Ascending aorta (tissue), 2 donors: ENCODE measurements at regions not wholly inside any gene's neighbourhood (a gene's known extent, or its start where the extent isn't known, plus 50 kb on each side); places are given as distances from the start of the nearest gene placed in this dataset.
"Not testable (repeated sequence)": the region's sequence is repeated elsewhere in the genome, so short reads cannot be mapped to it uniquely, and the experiment has no call there.

ENCODE experiments used
- DNase-seq, 2 donors: peaks; one replicate each; pipeline ENCODE4 v3.0.0-alpha.2; 2019; ENCODE audit warnings: low spot score in 2 of 2
- H3K27ac ChIP-seq, 2 donors: fragments of 200-600 bp; sonication (generic); one replicate each; pipeline ENCODE4 v1.5.1; 2016 to 2017; ENCODE audit warnings: mild to moderate bottlenecking in 1 of 2
- H3K27me3 ChIP-seq: fragments of 200-600 bp; sonication (generic); one replicate; pipeline ENCODE4 v1.5.1; 2017
- H3K36me3 ChIP-seq, 2 donors: fragments of 200-600 bp; sonication (generic); one replicate each; pipeline ENCODE4 v1.5.1; 2016
- H3K4me1 ChIP-seq, 2 donors: fragments of 200-600 bp; sonication (generic); one replicate each; pipeline ENCODE4 v1.5.1; 2016 to 2017; ENCODE audit warnings: mild to moderate bottlenecking in 1 of 2
- H3K4me3 ChIP-seq, 2 donors: fragments of 200-600 bp; sonication (generic); one replicate each; pipeline ENCODE4 v1.5.1; 2016 to 2017; ENCODE audit warnings: mild to moderate bottlenecking in 1 of 2
- H3K9me3 ChIP-seq, 2 donors: fragments of 200-600 bp; sonication (generic); one replicate each; pipeline ENCODE4 v1.5.1; 2016
- CTCF ChIP-seq, 3 experiments: fragments of 200-600 bp in 2 of 3; fragments of 450-650 bp in 1 of 3; sonication (generic) in 2 of 3; IDR thresholded peaks; one replicate each; pipeline ENCODE4 v1.5.1; 2016 to 2019; ENCODE audit warnings: antibody characterized with exemption in 3 of 3, mild to moderate bottlenecking in 1 of 3, moderate library complexity in 1 of 3
- intact Hi-C: fragments of 100-400 bp; cut with DNase I; formaldehyde crosslinking; loops from one replicate; pipeline ENCODE4 v1.15.1; 2023

GRCh38 chr9:36479101-36479500 is 79.0 kb upstream of the RNF38 start:
- Histone ChIP-seq H3K4me1 (peaks cover 0 to 3% of the 10 kb centered on the region in 2 donors), H3K4me3 (no peak overlapping the region), H3K9me3 (no peaks in the 10 kb centered on the region), H3K27ac (no peak overlapping the region), H3K27me3 (no peaks in the 10 kb centered on the region), H3K36me3 (no peaks in the 10 kb centered on the region)
- DNase-seq, result no peak
- TF ChIP-seq CTCF (IDR thresholded peaks at IDR 0.05), result no peak
- intact Hi-C loops, result no loop called here

- Histone ChIP-seq H3K4me3 (peak overlapping the region; percentile 12 to 45), H3K27ac (peak overlapping the region; percentile 19 to 38)
These were observed 71.3 kb upstream of the RNF38 start for GRCh38 chr9:36471359-36471758.

GRCh38 chr9:36470643-36471290 is 70.7 kb upstream of the RNF38 start:
- no peak for DNase-seq
- H3K4me3 ChIP-seq, result peak overlapping the region; percentile 12 to 45
- peak overlapping the region; percentile 19 to 38 for H3K27ac ChIP-seq
- H3K4me1 ChIP-seq, result no peaks in the 10 kb centered on the region
- no peaks in the 10 kb centered on the region for H3K27me3 ChIP-seq
- no peak for TF ChIP-seq CTCF (IDR thresholded peaks at IDR 0.05)
- intact Hi-C loops, result no loop called here
- no peaks in the 10 kb centered on the region for H3K9me3 ChIP-seq
- H3K36me3 ChIP-seq, result no peaks in the 10 kb centered on the region

More at GRCh38 chr9:36471359-36471758, 71.3 kb upstream of the RNF38 start:
- DNase-seq, result no peak
- no peaks in the 10 kb centered on the region for H3K9me3 ChIP-seq
- H3K4me1 ChIP-seq, result no peaks in the 10 kb centered on the region
- no peaks in the 10 kb centered on the region for H3K36me3 ChIP-seq
- no peak for TF ChIP-seq CTCF (IDR thresholded peaks at IDR 0.05)
- intact Hi-C loops, result no loop called here
- H3K27me3 ChIP-seq, result no peaks in the 10 kb centered on the region

- intact Hi-C loops, result no loop called here
- DNase-seq, result no peak
- H3K27ac ChIP-seq, result no peak overlapping the region
- no peaks in the 10 kb centered on the region for H3K9me3 ChIP-seq
- H3K27me3 ChIP-seq, result no peaks in the 10 kb centered on the region
- no peak overlapping the region for H3K4me3 ChIP-seq
- no peak for TF ChIP-seq CTCF (IDR thresholded peaks at IDR 0.05)
- H3K4me1 ChIP-seq, result no peaks in the 10 kb centered on the region
- no peaks in the 10 kb centered on the region for H3K36me3 ChIP-seq
These were observed 63.4 kb upstream of the RNF38 start for GRCh38 chr9:36463467-36463866.

GRCh38 chr9:36462245-36462644 is 62.2 kb upstream of the RNF38 start:
- DNase-seq, result no peak
- Histone ChIP-seq H3K4me3 (no peak overlapping the region), H3K27me3 (no peaks in the 10 kb centered on the region), H3K36me3 (no peaks in the 10 kb centered on the region), H3K27ac (no peak overlapping the region), H3K9me3 (no peaks in the 10 kb centered on the region), H3K4me1 (no peaks in the 10 kb centered on the region)
- intact Hi-C loops, result no loop called here
- TF ChIP-seq CTCF (IDR thresholded peaks at IDR 0.05), result no peak

GRCh38 chr9:36461323-36461722 is 61.3 kb upstream of the RNF38 start:
- H3K27ac ChIP-seq, result no peak overlapping the region
- H3K4me1 ChIP-seq, result no peaks in the 10 kb centered on the region
- H3K27me3 ChIP-seq, result no peaks in the 10 kb centered on the region
- TF ChIP-seq CTCF (IDR thresholded peaks at IDR 0.05), result no peak
- H3K9me3 ChIP-seq, result no peaks in the 10 kb centered on the region
- no peak overlapping the region for H3K4me3 ChIP-seq
- no peaks in the 10 kb centered on the region for H3K36me3 ChIP-seq
- DNase-seq, result no peak
- intact Hi-C loops, result no loop called here

GRCh38 chr9:36458430-36458915 is 58.4 kb upstream of the RNF38 start:
- H3K27ac ChIP-seq, H3K27me3 ChIP-seq, H3K4me3 ChIP-seq, H3K9me3 ChIP-seq, H3K4me1 ChIP-seq, intact Hi-C loops, H3K36me3 ChIP-seq: not testable (repeated sequence)
- peak; percentile 38 to 71 for DNase-seq
